Adipocyte (in vitro differentiated cells): ENCODE measurements at regions not wholly inside any gene's neighbourhood (a gene's known extent, or its start where the extent isn't known, plus 50 kb on each side); places are given as distances from the start of the nearest gene placed in this dataset.

Experiments used
- DNase-seq: peaks from one replicate; pipeline ENCODE4 v3.0.0-alpha.2; 2015; ENCODE audit warnings: low read depth
- H3K27me3 ChIP-seq: replicated peaks from 2 replicates; pipeline ENCODE4 v1.7.0; 2013; ENCODE audit warnings: mild to moderate bottlenecking, low read length, moderate library complexity; ENCODE audit not compliant: control insufficient read depth, insufficient read depth
- H3K36me3 ChIP-seq: 2 replicates; pipeline ENCODE4 v1.7.0; 2013; ENCODE audit warnings: low read length, mild to moderate bottlenecking, moderate library complexity; ENCODE audit not compliant: control insufficient read depth, insufficient read depth, severe bottlenecking
- H3K4me1 ChIP-seq: 2 replicates; pipeline ENCODE4 v1.7.0; 2013; ENCODE audit warnings: mild to moderate bottlenecking, low read length, moderate library complexity; ENCODE audit not compliant: control insufficient read depth, insufficient read depth
- H3K4me3 ChIP-seq: 2 replicates; pipeline ENCODE4 v1.7.0; 2013; ENCODE audit warnings: mild to moderate bottlenecking, low read length, moderate library complexity
- H3K9ac ChIP-seq: 2 replicates; pipeline ENCODE4 v1.7.0; 2013; ENCODE audit warnings: mild to moderate bottlenecking, low read length, moderate library complexity
- H3K9me3 ChIP-seq: 2 replicates; pipeline ENCODE4 v1.7.0; 2013; ENCODE audit warnings: mild to moderate bottlenecking, low read length, moderate library complexity; ENCODE audit not compliant: control insufficient read depth

- no peaks in the 10 kb centered on the region for H3K27me3 ChIP-seq
- H3K4me3 ChIP-seq = no peak overlapping the region
- H3K4me1 ChIP-seq = peaks cover 45% of the 10 kb centered on the region
- peak; percentile 64 for DNase-seq
- no peaks in the 10 kb centered on the region for H3K36me3 ChIP-seq
- no peak overlapping the region for H3K9ac ChIP-seq
- H3K9me3 ChIP-seq = no peaks in the 10 kb centered on the region
Observed at GRCh38 chr2:66872986-66873754, 438.2 kb downstream of the MEIS1 start.

- DNase-seq = peak; percentile 75
- no peaks in the 10 kb centered on the region for H3K9me3 ChIP-seq
- H3K4me3 ChIP-seq = no peak overlapping the region
- no peaks in the 10 kb centered on the region for H3K27me3 ChIP-seq
- no peaks in the 10 kb centered on the region for H3K36me3 ChIP-seq
- H3K4me1 ChIP-seq = peaks cover 33% of the 10 kb centered on the region
- H3K9ac ChIP-seq = no peak overlapping the region
Observed at GRCh38 chr2:66874411-66874810, 439.5 kb downstream of the MEIS1 start.

GRCh38 chr2:66875941-66876462 lies 441.1 kb downstream of the MEIS1 start:
- DNase-seq = no peak
- Histone ChIP-seq H3K4me3 (no peak overlapping the region), H3K4me1 (peaks cover 30% of the 10 kb centered on the region), H3K27me3 (no peaks in the 10 kb centered on the region), H3K9me3 (peaks cover 5% of the 10 kb centered on the region), H3K36me3 (no peaks in the 10 kb centered on the region), H3K9ac (no peak overlapping the region)

- Histone ChIP-seq H3K4me1 (peaks cover 18% of the 10 kb centered on the region), H3K9me3 (peaks cover 7% of the 10 kb centered on the region), H3K9ac (no peak overlapping the region), H3K27me3 (no peaks in the 10 kb centered on the region), H3K36me3 (no peaks in the 10 kb centered on the region), H3K4me3 (no peak overlapping the region)
- no peak for DNase-seq
Observed at GRCh38 chr2:66885775-66886383, 451.0 kb downstream of the MEIS1 start.

GRCh38 chr2:66888246-66888645 lies 453.3 kb downstream of the MEIS1 start:
- Histone ChIP-seq H3K4me3 (no peak overlapping the region), H3K4me1 (peaks cover 18% of the 10 kb centered on the region), H3K9ac (peak overlapping the region; percentile 48), H3K36me3 (no peaks in the 10 kb centered on the region), H3K27me3 (no peaks in the 10 kb centered on the region), H3K9me3 (peaks cover 7% of the 10 kb centered on the region)
- no peak for DNase-seq

- Histone ChIP-seq H3K9me3 (peaks cover 6% of the 10 kb centered on the region), H3K27me3 (no peaks in the 10 kb centered on the region), H3K9ac (peak overlapping the region; percentile 48), H3K4me1 (peaks cover 18% of the 10 kb centered on the region), H3K4me3 (peak overlapping the region; percentile 48), H3K36me3 (no peaks in the 10 kb centered on the region)
- peak; percentile 87 for DNase-seq
Observed at GRCh38 chr2:66888791-66889631, 454.1 kb downstream of the MEIS1 start.

- Histone ChIP-seq H3K4me3 (no peak overlapping the region), H3K36me3 (no peaks in the 10 kb centered on the region), H3K9me3 (peaks cover under 1% of the 10 kb centered on the region), H3K4me1 (peaks cover 18% of the 10 kb centered on the region), H3K9ac (peak overlapping the region; percentile 5), H3K27me3 (no peaks in the 10 kb centered on the region)
- no peak for DNase-seq
Observed at GRCh38 chr2:66889632-66889882, 454.6 kb downstream of the MEIS1 start.

- Histone ChIP-seq H3K36me3 (no peaks in the 10 kb centered on the region), H3K4me1 (peaks cover 18% of the 10 kb centered on the region), H3K9ac (no peak overlapping the region), H3K27me3 (no peaks in the 10 kb centered on the region), H3K4me3 (no peak overlapping the region), H3K9me3 (no peaks in the 10 kb centered on the region)
- DNase-seq = peak; percentile 37
Observed at GRCh38 chr2:66890166-66890742, 455.3 kb downstream of the MEIS1 start.

- no peaks in the 10 kb centered on the region for H3K27me3 ChIP-seq
- DNase-seq = no peak
Observed at GRCh38 chr2:66895206-66895605, 460.3 kb downstream of the MEIS1 start.

GRCh38 chr2:66896131-66896530 lies 461.2 kb downstream of the MEIS1 start:
- Histone ChIP-seq H3K27me3 (no peaks in the 10 kb centered on the region), H3K4me3 (no peak overlapping the region), H3K36me3 (no peaks in the 10 kb centered on the region), H3K4me1 (peaks cover 25% of the 10 kb centered on the region), H3K9ac (no peak overlapping the region), H3K9me3 (no peaks in the 10 kb centered on the region)
- no peak for DNase-seq

More at GRCh38 chr2:66895206-66895605, 460.3 kb downstream of the MEIS1 start:
- Histone ChIP-seq H3K36me3 (no peaks in the 10 kb centered on the region), H3K4me3 (no peak overlapping the region), H3K4me1 (peaks cover 25% of the 10 kb centered on the region), H3K9me3 (no peaks in the 10 kb centered on the region), H3K9ac (no peak overlapping the region)

GRCh38 chr2:66897181-66897580 lies 462.3 kb downstream of the MEIS1 start:
- DNase-seq = peak; percentile 74
- H3K27me3 ChIP-seq = no peaks in the 10 kb centered on the region

More at GRCh38 chr2:66897181-66897580, 462.3 kb downstream of the MEIS1 start:
- no peak overlapping the region for H3K9ac ChIP-seq
- H3K4me1 ChIP-seq = peaks cover 25% of the 10 kb centered on the region
- H3K36me3 ChIP-seq = no peaks in the 10 kb centered on the region
- H3K9me3 ChIP-seq = no peaks in the 10 kb centered on the region
- H3K4me3 ChIP-seq = peak overlapping the region; percentile 3
